Choroid plexus epithelial cell (primary cell): ENCODE measurements at regions not wholly inside any gene's neighbourhood (a gene's known extent, or its start where the extent isn't known, plus 50 kb on each side); places are given as distances from the start of the nearest gene placed in this dataset.

Experiments used
- DNase-seq: peaks from one replicate; pipeline ENCODE4 v3.0.0-alpha.2; 2010; ENCODE audit warnings: low read depth
- H3K4me3 ChIP-seq: 2 replicates; pipeline ENCODE4 v1.5.1; 2011; ENCODE audit warnings: low read depth, mild to moderate bottlenecking, control low read depth, low read length, moderate library complexity
- CTCF ChIP-seq: conservative IDR thresholded peaks from 2 replicates; pipeline ENCODE4 v1.5.1; 2011; ENCODE audit warnings: low read depth, mild to moderate bottlenecking, control low read depth, inconsistent platforms, low read length, moderate library complexity

- DNase-seq: peak; percentile 61
- no peak overlapping the region for H3K4me3 ChIP-seq
- TF ChIP-seq CTCF: no peak
Measured at GRCh38 chr13:47672245-47673008, 328.6 kb downstream of the SUCLA2 start.

GRCh38 chr13:47671776-47672175 is 329.3 kb downstream of the SUCLA2 start:
- no peak for DNase-seq
- H3K4me3 ChIP-seq: no peak overlapping the region
- no peak for TF ChIP-seq CTCF

- H3K4me3 ChIP-seq: no peak overlapping the region
- no peak for TF ChIP-seq CTCF
- DNase-seq: no peak
Measured at GRCh38 chr13:47665043-47665442, 336.0 kb downstream of the SUCLA2 start.

GRCh38 chr13:47661076-47661475 is 340.0 kb downstream of the SUCLA2 start:
- peak; percentile 74 for DNase-seq
- no peak overlapping the region for H3K4me3 ChIP-seq
- no peak for TF ChIP-seq CTCF

GRCh38 chr13:47656651-47657050 is 344.4 kb downstream of the SUCLA2 start:
- no peak for TF ChIP-seq CTCF
- DNase-seq: no peak
- H3K4me3 ChIP-seq: no peak overlapping the region

GRCh38 chr13:47650209-47650608 is 350.9 kb downstream of the SUCLA2 start:
- no peak for DNase-seq
- no peak for TF ChIP-seq CTCF
- H3K4me3 ChIP-seq: no peak overlapping the region

GRCh38 chr13:47647001-47647400 is 354.1 kb downstream of the SUCLA2 start:
- TF ChIP-seq CTCF: no peak

More at GRCh38 chr13:47647001-47647400, 354.1 kb downstream of the SUCLA2 start:
- no peak for DNase-seq
- H3K4me3 ChIP-seq: no peak overlapping the region
